ENCODE measurements at regions not wholly inside any gene's neighbourhood (a gene's known extent, or its start where the extent isn't known, plus 50 kb on each side); places are given as distances from the start of the nearest gene placed in this dataset.
"Not testable (repeated sequence)": the region's sequence is repeated elsewhere in the genome, so short reads cannot be mapped to it uniquely, and the experiment has no call there.

DNA sequence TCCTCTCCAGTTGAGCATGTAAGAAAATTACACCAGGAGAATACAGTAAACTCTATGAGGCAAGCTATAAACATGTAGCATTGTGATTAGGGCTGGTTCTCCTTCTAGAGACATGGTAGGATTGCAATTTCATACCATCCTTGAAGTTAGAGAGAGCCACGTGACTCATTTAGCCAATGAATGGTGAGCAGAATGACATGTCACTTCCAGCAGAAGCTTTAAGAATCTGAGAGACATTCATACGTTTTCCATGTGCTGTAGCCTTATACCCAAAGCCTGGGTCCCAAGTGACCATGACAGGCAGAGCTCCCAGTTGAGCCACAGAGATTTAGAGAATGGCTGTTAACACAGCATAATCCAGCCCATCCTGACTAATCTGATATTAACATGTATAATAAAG is 68.0 kb upstream of the TP53BP2 start:
- not testable (repeated sequence) for TF ChIP-seq EZH2 (IDR thresholded peaks at IDR 0.05; ENCODE audit: borderline replicate concordance)
- TF ChIP-seq, protein P1, sequence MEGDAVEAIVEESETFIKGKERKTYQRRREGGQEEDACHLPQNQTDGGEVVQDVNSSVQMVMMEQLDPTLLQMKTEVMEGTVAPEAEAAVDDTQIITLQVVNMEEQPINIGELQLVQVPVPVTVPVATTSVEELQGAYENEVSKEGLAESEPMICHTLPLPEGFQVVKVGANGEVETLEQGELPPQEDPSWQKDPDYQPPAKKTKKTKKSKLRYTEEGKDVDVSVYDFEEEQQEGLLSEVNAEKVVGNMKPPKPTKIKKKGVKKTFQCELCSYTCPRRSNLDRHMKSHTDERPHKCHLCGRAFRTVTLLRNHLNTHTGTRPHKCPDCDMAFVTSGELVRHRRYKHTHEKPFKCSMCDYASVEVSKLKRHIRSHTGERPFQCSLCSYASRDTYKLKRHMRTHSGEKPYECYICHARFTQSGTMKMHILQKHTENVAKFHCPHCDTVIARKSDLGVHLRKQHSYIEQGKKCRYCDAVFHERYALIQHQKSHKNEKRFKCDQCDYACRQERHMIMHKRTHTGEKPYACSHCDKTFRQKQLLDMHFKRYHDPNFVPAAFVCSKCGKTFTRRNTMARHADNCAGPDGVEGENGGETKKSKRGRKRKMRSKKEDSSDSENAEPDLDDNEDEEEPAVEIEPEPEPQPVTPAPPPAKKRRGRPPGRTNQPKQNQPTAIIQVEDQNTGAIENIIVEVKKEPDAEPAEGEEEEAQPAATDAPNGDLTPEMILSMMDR (IDR thresholded peaks at IDR 0.05; ENCODE audit: poor library complexity) = not testable (repeated sequence)
